ENCODE measurements at regions not wholly inside any gene's neighbourhood (a gene's known extent, or its start where the extent isn't known, plus 50 kb on each side); places are given as distances from the start of the nearest gene placed in this dataset.

DNA sequence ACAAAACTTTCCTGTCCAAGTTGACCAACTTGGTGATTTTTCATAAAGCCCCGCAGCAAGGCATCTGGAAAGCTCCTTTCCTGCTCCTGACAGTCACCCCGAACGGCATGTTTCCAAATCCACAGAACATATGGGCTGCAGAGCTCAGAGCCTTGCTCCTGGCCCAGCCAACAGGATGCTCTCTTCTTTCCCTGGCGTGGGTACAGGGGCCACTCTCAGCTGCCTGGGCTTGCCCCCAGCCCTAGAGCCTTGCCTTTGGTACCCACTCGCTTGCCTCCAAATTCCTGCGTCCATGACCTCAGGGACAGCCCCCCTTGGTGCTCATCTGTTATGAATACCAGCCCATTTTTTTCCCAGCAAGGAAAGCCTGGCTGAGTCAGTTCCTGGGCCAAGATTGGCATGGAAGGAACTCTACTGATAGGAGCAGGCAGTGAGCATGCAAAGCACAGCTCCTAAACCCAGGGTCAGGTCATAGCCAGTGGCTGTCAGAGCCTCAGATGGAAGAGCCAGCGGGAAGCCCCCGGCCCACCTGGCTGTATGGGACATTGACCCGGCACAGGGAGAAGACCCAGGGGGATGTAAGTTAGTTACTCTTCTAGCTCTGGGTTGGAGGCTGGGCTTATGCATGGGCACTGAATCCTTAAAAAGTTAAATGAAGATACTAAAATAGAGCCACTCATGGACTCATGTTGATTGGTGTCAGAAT lies 105.3 kb upstream of the RTL1 start:
- no peaks in the 10 kb centered on the region for H4K20me1 ChIP-seq (ENCODE audit: insufficient read depth)
- no peaks in the 10 kb centered on the region for H3K79me2 ChIP-seq (replicated peaks; ENCODE audit: insufficient read depth, low read length)
- no peak overlapping the region for H2AFZ ChIP-seq (ENCODE audit: low read depth, low read length)
- H3K9me3 ChIP-seq (ENCODE audit: low read length): no peaks in the 10 kb centered on the region
- H3K27me3 ChIP-seq (ENCODE audit: insufficient read depth, low read depth, low read length): no peaks in the 10 kb centered on the region
- H3K27ac ChIP-seq (ENCODE audit: low read length): no peak overlapping the region
- no peaks in the 10 kb centered on the region for H3F3A ChIP-seq (ENCODE audit: insufficient read depth, low read length, poor library complexity, severe bottlenecking)
- H3K9ac ChIP-seq (ENCODE audit: low read length): no peak overlapping the region
- no peaks in the 10 kb centered on the region for H3K9me2 ChIP-seq (ENCODE audit: insufficient read depth, low read length)
- no peaks in the 10 kb centered on the region for H3K36me3 ChIP-seq (ENCODE audit: insufficient read depth, low read length)
- TF ChIP-seq EP300 (conservative IDR thresholded peaks at IDR 0.05; ENCODE audit: poor library complexity, severe bottlenecking) (no peak), MXI1 (conservative IDR thresholded peaks at IDR 0.05; ENCODE audit: poor library complexity, severe bottlenecking) (no peak), SMC3 (conservative IDR thresholded peaks at IDR 0.05; ENCODE audit: poor library complexity) (no peak), POLR2AphosphoS5 (IDR thresholded peaks at IDR 0.05) (no peak), TAF1 (IDR thresholded peaks at IDR 0.05; ENCODE audit: low read depth) (no peak), EZH2 (IDR thresholded peaks at IDR 0.05; ENCODE audit: borderline replicate concordance, insufficient read depth, low read length, poor library complexity, severe bottlenecking) (no peak), RAD21 (conservative IDR thresholded peaks at IDR 0.05) (no peak)
- TF ChIP-seq, protein P1, sequence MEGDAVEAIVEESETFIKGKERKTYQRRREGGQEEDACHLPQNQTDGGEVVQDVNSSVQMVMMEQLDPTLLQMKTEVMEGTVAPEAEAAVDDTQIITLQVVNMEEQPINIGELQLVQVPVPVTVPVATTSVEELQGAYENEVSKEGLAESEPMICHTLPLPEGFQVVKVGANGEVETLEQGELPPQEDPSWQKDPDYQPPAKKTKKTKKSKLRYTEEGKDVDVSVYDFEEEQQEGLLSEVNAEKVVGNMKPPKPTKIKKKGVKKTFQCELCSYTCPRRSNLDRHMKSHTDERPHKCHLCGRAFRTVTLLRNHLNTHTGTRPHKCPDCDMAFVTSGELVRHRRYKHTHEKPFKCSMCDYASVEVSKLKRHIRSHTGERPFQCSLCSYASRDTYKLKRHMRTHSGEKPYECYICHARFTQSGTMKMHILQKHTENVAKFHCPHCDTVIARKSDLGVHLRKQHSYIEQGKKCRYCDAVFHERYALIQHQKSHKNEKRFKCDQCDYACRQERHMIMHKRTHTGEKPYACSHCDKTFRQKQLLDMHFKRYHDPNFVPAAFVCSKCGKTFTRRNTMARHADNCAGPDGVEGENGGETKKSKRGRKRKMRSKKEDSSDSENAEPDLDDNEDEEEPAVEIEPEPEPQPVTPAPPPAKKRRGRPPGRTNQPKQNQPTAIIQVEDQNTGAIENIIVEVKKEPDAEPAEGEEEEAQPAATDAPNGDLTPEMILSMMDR (IDR thresholded peaks at IDR 0.05; ENCODE audit: poor library complexity, severe bottlenecking): no peak
- no peak overlapping the region for H3K4me2 ChIP-seq (ENCODE audit: low read length)
- no peak overlapping the region for H3K4me3 ChIP-seq (ENCODE audit: low read length)

DNA sequence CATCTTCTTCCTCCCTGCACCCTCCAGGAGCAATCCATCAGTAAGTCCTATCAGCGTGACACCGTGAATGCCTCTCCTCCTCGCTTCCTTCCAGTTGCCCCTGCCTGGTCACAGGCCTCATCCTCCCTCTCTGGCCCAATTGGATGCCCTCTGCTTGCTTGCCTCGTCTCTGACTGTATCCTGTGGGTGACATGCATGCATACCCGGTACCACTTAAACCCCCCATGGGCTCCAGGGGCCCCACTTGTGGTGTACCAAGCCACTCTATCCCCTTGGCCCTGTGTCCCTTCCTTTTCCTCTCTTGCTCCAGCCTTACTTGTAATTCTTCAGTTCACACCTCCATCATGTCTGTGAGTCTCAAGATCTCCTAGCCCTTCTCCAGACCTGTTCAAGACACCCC lies 106.0 kb upstream of the RTL1 start:
- H3K9me3 ChIP-seq (ENCODE audit: low read length): no peaks in the 10 kb centered on the region
- TF ChIP-seq SMC3 (conservative IDR thresholded peaks at IDR 0.05; ENCODE audit: poor library complexity) (no peak), EZH2 (IDR thresholded peaks at IDR 0.05; ENCODE audit: borderline replicate concordance, insufficient read depth, low read length, poor library complexity, severe bottlenecking) (no peak), EP300 (conservative IDR thresholded peaks at IDR 0.05; ENCODE audit: poor library complexity, severe bottlenecking) (no peak), POLR2AphosphoS5 (IDR thresholded peaks at IDR 0.05) (no peak), MXI1 (conservative IDR thresholded peaks at IDR 0.05; ENCODE audit: poor library complexity, severe bottlenecking) (no peak), TAF1 (IDR thresholded peaks at IDR 0.05; ENCODE audit: low read depth) (no peak)
- TF ChIP-seq, protein P1 (IDR thresholded peaks at IDR 0.05; ENCODE audit: poor library complexity, severe bottlenecking): no peak
- no peaks in the 10 kb centered on the region for H3K9me2 ChIP-seq (ENCODE audit: insufficient read depth, low read length)
- H3F3A ChIP-seq (ENCODE audit: insufficient read depth, low read length, poor library complexity, severe bottlenecking): no peaks in the 10 kb centered on the region
- H3K27me3 ChIP-seq (ENCODE audit: insufficient read depth, low read depth, low read length): no peaks in the 10 kb centered on the region
- no peaks in the 10 kb centered on the region for H4K20me1 ChIP-seq (ENCODE audit: insufficient read depth)
- H3K4me3 ChIP-seq (ENCODE audit: low read length): no peak overlapping the region
- H3K36me3 ChIP-seq (ENCODE audit: insufficient read depth, low read length): no peaks in the 10 kb centered on the region
- H3K9ac ChIP-seq (ENCODE audit: low read length): no peak overlapping the region
- H3K27ac ChIP-seq (ENCODE audit: low read length): no peak overlapping the region
- H3K79me2 ChIP-seq (replicated peaks; ENCODE audit: insufficient read depth, low read length): no peaks in the 10 kb centered on the region
- H3K4me2 ChIP-seq (ENCODE audit: low read length): no peak overlapping the region
- H2AFZ ChIP-seq (ENCODE audit: low read depth, low read length): no peak overlapping the region

All from neural cell (in vitro differentiated cells).